Fibroblast of villous mesenchyme (primary cell): ENCODE measurements at regions not wholly inside any gene's neighbourhood (a gene's known extent, or its start where the extent isn't known, plus 50 kb on each side); places are given as distances from the start of the nearest gene placed in this dataset.

Experiments used
- DNase-seq: peaks from one replicate; pipeline ENCODE4 v3.0.0-alpha.2; 2010; ENCODE audit warnings: low read depth
- H3K4me3 ChIP-seq: 2 replicates; pipeline ENCODE4 v1.5.1; 2011; ENCODE audit warnings: low read depth, mild to moderate bottlenecking, low read length
- TF ChIP-seq, protein P1 (sequence below): IDR thresholded peaks from 2 replicates; pipeline ENCODE4 v1.5.1; 2012; ENCODE audit warnings: low read depth, mild to moderate bottlenecking, low read length; ENCODE audit not compliant: insufficient read depth

DNA sequence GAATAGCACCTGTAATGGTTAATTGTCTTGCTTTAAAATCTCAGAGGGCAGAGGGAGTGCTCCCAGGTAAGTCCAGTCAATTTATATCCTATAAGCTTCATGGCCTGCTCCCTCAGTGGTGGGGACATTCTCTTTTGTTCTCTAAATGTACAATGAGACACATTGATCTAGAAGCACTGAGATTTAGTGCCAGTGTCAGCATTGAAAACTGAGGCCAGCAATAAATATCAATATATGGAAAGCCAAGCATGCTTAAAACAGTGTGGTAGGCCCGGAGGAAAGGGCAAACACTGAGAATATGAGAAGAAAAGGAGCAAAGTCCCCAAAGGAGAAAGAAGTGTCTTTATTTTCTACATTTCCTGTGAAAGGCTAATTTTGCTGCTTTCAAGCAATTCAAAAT, 68.4 kb upstream of the CCN2 start:
- TF ChIP-seq, protein P1, sequence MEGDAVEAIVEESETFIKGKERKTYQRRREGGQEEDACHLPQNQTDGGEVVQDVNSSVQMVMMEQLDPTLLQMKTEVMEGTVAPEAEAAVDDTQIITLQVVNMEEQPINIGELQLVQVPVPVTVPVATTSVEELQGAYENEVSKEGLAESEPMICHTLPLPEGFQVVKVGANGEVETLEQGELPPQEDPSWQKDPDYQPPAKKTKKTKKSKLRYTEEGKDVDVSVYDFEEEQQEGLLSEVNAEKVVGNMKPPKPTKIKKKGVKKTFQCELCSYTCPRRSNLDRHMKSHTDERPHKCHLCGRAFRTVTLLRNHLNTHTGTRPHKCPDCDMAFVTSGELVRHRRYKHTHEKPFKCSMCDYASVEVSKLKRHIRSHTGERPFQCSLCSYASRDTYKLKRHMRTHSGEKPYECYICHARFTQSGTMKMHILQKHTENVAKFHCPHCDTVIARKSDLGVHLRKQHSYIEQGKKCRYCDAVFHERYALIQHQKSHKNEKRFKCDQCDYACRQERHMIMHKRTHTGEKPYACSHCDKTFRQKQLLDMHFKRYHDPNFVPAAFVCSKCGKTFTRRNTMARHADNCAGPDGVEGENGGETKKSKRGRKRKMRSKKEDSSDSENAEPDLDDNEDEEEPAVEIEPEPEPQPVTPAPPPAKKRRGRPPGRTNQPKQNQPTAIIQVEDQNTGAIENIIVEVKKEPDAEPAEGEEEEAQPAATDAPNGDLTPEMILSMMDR: no peak

GRCh38 chr6:132017942-132018341, 66.8 kb upstream of the CCN2 start:
- DNase-seq: peak; percentile 20
- TF ChIP-seq, protein P1: no peak
- H3K4me3 ChIP-seq: no peak overlapping the region

More for the DNA sequence above, 68.4 kb upstream of the CCN2 start:
- H3K4me3 ChIP-seq: no peak overlapping the region
- no peak for DNase-seq

GRCh38 chr6:132016396-132016795, 65.2 kb upstream of the CCN2 start:
- H3K4me3 ChIP-seq: no peak overlapping the region
- TF ChIP-seq, protein P1: no peak
- DNase-seq: no peak

DNA sequence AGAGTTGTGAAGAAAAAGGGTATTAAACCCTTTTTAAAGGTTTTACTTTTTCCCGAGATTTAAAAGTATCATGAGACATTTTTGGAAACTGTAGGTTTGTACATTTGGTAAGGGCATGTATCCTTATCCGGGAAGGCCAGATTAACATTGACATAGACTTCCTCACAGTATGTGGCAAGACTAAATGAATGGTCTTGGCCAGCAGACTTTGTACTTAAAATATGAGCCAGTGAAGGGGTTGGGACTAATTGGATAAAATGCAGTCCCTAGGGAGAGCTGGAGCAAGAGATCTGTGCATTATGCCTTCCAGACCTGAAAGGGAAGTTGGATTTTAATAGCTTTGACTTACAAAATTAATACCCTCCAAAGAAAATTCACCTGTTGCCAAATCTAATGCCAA, 60.4 kb upstream of the CCN2 start:
- H3K4me3 ChIP-seq: no peak overlapping the region
- peak; percentile 18 for DNase-seq
- TF ChIP-seq, protein P1: no peak

- no peak for DNase-seq
- TF ChIP-seq, protein P1: no peak
- no peak overlapping the region for H3K4me3 ChIP-seq
These were observed 58.0 kb upstream of the CCN2 start for GRCh38 chr6:132009175-132009574.

- peak; percentile 71 for DNase-seq
- TF ChIP-seq, protein P1: no peak
- no peak overlapping the region for H3K4me3 ChIP-seq
These were observed 56.5 kb upstream of the CCN2 start for GRCh38 chr6:132007474-132008190.

DNA sequence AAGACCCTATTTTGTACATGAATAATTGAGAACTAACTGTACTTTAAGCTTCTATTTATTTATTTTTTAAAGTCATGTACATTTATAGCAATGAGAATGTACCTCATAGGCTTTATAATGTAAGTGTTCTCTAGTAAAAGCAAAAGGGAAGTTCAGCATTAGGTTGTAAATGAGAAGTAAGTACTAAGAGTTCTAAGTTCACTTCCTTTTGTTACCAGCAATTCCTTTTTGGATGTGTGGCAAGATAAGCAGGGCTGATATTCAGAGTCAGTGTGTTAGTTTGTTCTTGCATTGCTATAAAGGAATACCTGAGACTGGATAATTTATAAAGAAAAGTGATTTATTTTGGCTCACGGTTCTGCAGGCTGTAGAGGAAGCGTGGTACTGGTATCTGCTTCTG, 54.0 kb upstream of the CCN2 start:
- no peak overlapping the region for H3K4me3 ChIP-seq
- no peak for DNase-seq
- TF ChIP-seq, protein P1: no peak
